Omental fat pad (tissue), 3 donors: ENCODE measurements at regions not wholly inside any gene's neighbourhood (a gene's known extent, or its start where the extent isn't known, plus 50 kb on each side); places are given as distances from the start of the nearest gene placed in this dataset.
"Not testable (repeated sequence)": the region's sequence is repeated elsewhere in the genome, so short reads cannot be mapped to it uniquely, and the experiment has no call there.

ENCODE experiments used
- ATAC-seq: fragments of 150-250 bp; one replicate; pipeline ENCODE4 v1.9.1; 2016; ENCODE audit warnings: mild to moderate bottlenecking, moderate library complexity; ENCODE audit not compliant: low FRiP score
- DNase-seq: peaks from one replicate; pipeline ENCODE4 v3.0.0-alpha.2; 2019; ENCODE audit warnings: low spot score
- TF ChIP-seq, protein P1 (sequence below), 3 donors: fragments of 450-650 bp; IDR thresholded peaks; one replicate each; pipeline ENCODE4 v1.5.1; 2016 to 2017; ENCODE audit warnings: antibody characterized with exemption in 3 of 3, mild to moderate bottlenecking in 3 of 3, moderate library complexity in 2 of 3

DNA sequence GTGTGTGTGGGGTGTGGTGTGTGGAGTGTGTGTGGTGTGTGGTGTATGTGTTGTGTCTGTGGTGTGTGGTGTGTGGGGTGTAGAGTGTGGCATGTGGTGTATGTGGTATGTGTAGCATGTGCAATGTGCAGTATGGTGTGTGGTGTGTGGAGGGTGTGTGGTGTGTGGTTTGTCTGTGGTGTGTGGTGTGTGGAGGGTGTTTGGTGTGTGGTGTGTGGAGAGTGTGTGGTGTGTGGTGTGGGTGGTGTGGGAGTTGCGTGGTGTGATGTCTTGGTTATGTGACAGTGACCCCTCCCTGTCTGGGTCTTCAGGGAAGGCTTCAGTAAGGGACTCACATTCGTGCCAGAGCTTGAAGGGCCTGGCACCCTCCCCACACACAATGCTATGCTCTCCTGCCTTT lies 718.2 kb upstream of the SOX11 start:
- no peak for ATAC-seq
- TF ChIP-seq, protein P1, sequence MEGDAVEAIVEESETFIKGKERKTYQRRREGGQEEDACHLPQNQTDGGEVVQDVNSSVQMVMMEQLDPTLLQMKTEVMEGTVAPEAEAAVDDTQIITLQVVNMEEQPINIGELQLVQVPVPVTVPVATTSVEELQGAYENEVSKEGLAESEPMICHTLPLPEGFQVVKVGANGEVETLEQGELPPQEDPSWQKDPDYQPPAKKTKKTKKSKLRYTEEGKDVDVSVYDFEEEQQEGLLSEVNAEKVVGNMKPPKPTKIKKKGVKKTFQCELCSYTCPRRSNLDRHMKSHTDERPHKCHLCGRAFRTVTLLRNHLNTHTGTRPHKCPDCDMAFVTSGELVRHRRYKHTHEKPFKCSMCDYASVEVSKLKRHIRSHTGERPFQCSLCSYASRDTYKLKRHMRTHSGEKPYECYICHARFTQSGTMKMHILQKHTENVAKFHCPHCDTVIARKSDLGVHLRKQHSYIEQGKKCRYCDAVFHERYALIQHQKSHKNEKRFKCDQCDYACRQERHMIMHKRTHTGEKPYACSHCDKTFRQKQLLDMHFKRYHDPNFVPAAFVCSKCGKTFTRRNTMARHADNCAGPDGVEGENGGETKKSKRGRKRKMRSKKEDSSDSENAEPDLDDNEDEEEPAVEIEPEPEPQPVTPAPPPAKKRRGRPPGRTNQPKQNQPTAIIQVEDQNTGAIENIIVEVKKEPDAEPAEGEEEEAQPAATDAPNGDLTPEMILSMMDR (IDR thresholded peaks at IDR 0.05), result no peak
- DNase-seq, result no peak

DNA sequence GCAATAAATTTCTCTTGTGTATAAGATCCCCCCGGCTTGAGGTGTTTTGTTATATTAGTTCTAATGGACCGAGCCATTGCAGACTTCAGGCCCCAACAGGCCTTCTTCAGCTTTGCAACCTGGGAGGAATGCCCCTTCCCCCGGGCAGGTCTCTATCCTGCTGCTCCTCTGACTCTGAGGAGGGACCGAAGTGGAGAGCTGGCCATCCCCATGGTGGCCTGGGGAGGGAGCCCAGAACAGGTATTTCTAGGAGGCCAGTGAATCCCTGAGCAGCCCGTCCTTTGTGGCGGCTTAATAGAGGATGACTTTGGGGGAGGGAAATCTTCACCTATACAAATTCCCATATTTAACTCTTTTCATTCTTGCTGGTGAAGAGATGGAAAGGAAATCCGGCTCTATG lies 715.8 kb upstream of the SOX11 start:
- DNase-seq (no peak), ATAC-seq (no peak)
- TF ChIP-seq, protein P1 (IDR thresholded peaks at IDR 0.05), result no peak

DNA sequence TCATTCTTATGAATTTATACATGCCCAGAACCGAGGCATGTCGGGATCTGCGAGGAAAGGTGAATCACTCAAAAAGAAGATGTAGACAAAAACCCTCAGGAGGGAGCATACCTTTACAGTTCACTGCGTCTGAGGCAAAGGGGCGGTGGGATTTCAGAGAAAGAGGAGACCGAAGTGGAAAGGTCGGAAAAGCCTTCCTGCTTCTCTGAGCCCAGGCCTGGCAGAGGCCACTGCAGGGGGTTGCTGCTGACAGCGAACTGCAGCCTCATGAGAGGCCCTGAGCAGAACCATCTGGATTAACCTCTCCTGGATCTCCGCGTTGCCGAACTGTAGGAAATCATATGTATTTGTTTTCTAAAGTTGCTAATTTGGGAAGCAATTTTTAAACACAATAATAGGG lies 713.1 kb upstream of the SOX11 start:
- ATAC-seq, result no peak
- no peak for DNase-seq
- TF ChIP-seq, protein P1 (IDR thresholded peaks at IDR 0.05), result no peak

DNA sequence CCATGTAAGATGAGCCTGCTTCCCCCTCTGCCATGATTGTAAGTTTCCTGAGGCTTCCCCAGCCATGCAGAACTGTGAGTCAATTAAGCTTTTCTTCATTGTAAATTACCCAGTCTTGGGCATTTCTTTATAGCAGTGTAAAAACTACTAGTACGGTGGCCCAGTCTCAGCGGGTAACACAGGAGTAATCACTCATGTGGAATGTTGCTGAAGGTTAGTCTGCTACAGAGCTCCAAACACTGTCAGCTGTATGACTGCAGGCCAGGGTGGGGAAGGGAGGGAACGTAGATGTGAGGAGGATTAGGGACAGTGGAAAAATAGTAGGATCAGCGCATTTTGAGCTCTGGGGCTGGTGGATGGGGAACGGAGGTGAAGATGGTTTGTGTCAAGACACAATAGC lies 711.2 kb upstream of the SOX11 start:
- ATAC-seq, result no peak
- DNase-seq, result no peak
- TF ChIP-seq, protein P1 (IDR thresholded peaks at IDR 0.05), result no peak

DNA sequence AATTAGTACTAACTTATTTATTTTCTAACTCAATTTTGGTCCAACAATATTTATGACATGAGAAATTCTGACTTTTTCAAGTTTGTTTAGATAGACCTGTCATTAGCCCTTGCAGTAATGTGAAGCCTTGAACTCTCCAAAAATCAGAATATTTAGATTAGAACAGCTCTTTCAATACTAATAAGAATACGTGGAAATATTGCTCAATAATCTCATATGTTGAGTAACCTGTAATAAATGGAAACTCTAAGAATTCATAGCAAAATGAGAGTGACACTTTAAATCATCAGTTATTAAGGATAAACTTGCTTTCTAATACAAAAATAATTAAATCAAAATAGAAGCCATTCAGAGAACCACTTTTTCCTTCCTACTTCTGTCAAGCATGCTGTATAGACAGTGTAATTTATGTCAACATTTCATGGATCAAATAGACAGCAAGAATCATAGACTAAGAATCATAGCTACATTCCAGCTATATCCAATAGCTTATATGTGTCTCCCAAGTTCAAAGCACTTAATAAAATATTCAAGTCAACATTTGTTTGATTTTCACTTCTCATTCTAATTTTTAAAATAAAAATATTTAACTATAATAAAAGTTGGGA lies 710.3 kb upstream of the SOX11 start:
- ATAC-seq, result no peak
- no peak for DNase-seq
- TF ChIP-seq, protein P1 (IDR thresholded peaks at IDR 0.05), result no peak

DNA sequence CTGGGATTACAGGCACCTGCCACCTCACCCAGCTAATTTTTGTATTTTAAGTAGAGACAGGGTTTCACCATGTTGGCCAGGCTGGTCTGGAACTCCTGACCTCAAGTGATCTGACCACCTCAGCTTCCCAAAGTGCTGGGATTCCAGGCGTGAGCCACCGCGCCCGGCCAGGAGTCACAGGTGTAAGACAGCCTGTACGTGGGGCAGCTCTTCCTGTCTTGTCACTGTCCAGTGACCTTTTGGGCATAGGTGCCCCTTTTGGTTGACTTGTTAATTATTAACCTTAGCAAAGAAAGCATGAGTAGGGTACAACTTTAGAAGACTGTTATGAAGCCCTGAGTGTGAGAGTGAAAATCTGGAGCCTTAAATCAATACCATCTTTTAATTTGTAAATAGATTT lies 703.7 kb upstream of the SOX11 start:
- not testable (repeated sequence) for ATAC-seq, DNase-seq

DNA sequence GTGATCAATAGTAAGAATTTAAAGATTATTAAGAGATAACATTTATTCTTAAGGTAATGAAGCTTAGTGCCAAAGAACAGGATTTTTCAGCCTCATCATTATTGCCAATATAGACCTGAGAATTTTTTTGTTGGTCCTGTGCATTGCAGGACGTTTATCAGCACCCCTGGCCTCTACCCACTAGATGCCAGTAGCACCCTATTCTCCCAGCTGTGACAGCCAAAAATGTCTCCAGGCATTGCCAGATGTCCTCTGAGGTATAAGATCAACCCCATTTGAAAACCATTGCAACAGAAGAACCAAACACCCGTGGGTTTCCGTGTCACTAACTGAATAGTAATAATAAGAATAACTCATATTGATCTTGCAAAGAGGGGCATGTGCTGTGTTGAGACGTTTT lies 700.0 kb upstream of the SOX11 start:
- ATAC-seq (no peak), DNase-seq (no peak)
- TF ChIP-seq, protein P1 (IDR thresholded peaks at IDR 0.05), result no peak

DNA sequence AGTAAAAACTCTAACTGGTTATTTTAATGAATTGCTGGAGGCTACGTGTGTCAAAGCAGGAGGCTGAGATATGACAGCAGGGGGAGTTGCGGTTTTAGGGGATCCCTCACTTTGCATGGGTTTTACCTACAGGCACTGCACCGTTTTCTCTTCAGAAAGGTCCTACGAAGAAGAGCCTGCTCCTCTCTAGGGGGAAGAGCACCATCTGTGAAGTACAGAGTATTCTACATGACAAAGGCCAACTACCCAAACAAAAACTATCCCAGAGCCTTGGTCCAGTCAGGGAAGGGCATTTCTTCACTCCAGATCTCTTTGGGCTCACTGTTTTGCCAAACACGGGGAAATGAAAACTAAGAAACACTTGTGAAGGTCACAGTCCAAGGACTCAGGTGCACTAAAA lies 696.7 kb upstream of the SOX11 start:
- TF ChIP-seq, protein P1 (IDR thresholded peaks at IDR 0.05), result no peak
- DNase-seq (no peak), ATAC-seq (no peak)
